Chondrocyte (in vitro differentiated cells): ENCODE measurements at regions not wholly inside any gene's neighbourhood (a gene's known extent, or its start where the extent isn't known, plus 50 kb on each side); places are given as distances from the start of the nearest gene placed in this dataset.

Source experiments
- DNase-seq: peaks from one replicate; pipeline ENCODE4 v3.0.0; 2021; ENCODE audit warnings: mixed read lengths, low spot score
- H3K27ac Mint-ChIP-seq: one replicate; pipeline ENCODE4 v1.8.0; 2021; ENCODE audit warnings: mild to moderate bottlenecking, moderate library complexity, mixed read lengths; ENCODE audit not compliant: unreplicated experiment
- H3K27me3 Mint-ChIP-seq: 2 replicates; pipeline ENCODE4 v1.8.0; 2021; ENCODE audit warnings: low read depth, mixed read lengths
- H3K36me3 Mint-ChIP-seq: 2 replicates; pipeline ENCODE4 v1.8.0; 2021; ENCODE audit warnings: low read depth, mixed read lengths
- H3K4me1 Mint-ChIP-seq: 2 replicates; pipeline ENCODE4 v1.8.0; 2021; ENCODE audit warnings: low read depth, mild to moderate bottlenecking, mixed read lengths
- H3K4me3 Mint-ChIP-seq: one replicate; pipeline ENCODE4 v1.8.0; 2021; ENCODE audit warnings: mild to moderate bottlenecking, moderate library complexity, mixed read lengths; ENCODE audit not compliant: unreplicated experiment
- H3K9me3 Mint-ChIP-seq: 2 replicates; pipeline ENCODE4 v1.8.0; 2021; ENCODE audit warnings: low read depth, mixed read lengths
- CTCF ChIP-seq: fragments of 200-600 bp; sonication (generic); IDR thresholded peaks from 2 replicates; pipeline ENCODE4 v1.5.0; 2021; ENCODE audit warnings: antibody characterized with exemption, mild to moderate bottlenecking, moderate library complexity

- Mint-ChIP-seq H3K36me3 (no peaks in the 10 kb centered on the region), H3K9me3 (no peaks in the 10 kb centered on the region), H3K27me3 (peaks cover 9% of the 10 kb centered on the region), H3K4me3 (no peak overlapping the region), H3K27ac (no peak overlapping the region), H3K4me1 (no peaks in the 10 kb centered on the region)
- DNase-seq: no peak
- no peak for TF ChIP-seq CTCF
These were observed 368.0 kb upstream of the TECRL start for GRCh38 chr4:64777286-64777685.

- Mint-ChIP-seq H3K27me3 (peaks cover 9% of the 10 kb centered on the region), H3K27ac (no peak overlapping the region), H3K9me3 (no peaks in the 10 kb centered on the region), H3K4me1 (no peaks in the 10 kb centered on the region), H3K36me3 (no peaks in the 10 kb centered on the region), H3K4me3 (no peak overlapping the region)
- no peak for DNase-seq
- TF ChIP-seq CTCF: no peak
These were observed 367.6 kb upstream of the TECRL start for GRCh38 chr4:64776820-64777219.

- H3K9me3 Mint-ChIP-seq: no peaks in the 10 kb centered on the region
- H3K4me3 Mint-ChIP-seq: no peak overlapping the region
- H3K27ac Mint-ChIP-seq: no peak overlapping the region
- no peak for DNase-seq
- no peaks in the 10 kb centered on the region for H3K36me3 Mint-ChIP-seq
- no peaks in the 10 kb centered on the region for H3K4me1 Mint-ChIP-seq
- H3K27me3 Mint-ChIP-seq: peaks cover 2% of the 10 kb centered on the region
- no peak for TF ChIP-seq CTCF
These were observed 365.4 kb upstream of the TECRL start for GRCh38 chr4:64774626-64775025.

DNA sequence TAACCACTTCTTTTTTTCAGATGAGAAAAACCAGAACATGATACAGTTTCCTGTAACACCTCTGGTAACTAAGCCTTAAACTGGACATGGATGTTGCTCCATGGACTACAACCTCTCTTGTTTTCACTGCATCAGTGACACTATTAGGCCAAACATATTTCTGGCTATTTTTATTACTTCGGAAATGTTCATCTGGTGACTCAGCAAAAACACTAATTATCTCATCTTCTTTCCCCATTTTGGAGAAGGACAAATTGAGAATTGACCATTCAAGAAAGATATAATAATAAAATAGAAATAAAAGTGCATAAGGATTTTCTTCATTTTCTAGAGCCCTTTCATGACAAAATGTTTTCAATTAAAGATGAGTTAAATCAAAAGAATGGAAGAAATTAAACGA, 361.9 kb upstream of the TECRL start:
- peaks cover 2% of the 10 kb centered on the region for H3K9me3 Mint-ChIP-seq
- H3K4me3 Mint-ChIP-seq: no peak overlapping the region
- H3K27ac Mint-ChIP-seq: no peak overlapping the region
- no peak for DNase-seq
- H3K27me3 Mint-ChIP-seq: peaks cover 3% of the 10 kb centered on the region
- no peaks in the 10 kb centered on the region for H3K36me3 Mint-ChIP-seq
- no peak for TF ChIP-seq CTCF
- H3K4me1 Mint-ChIP-seq: no peaks in the 10 kb centered on the region

DNA sequence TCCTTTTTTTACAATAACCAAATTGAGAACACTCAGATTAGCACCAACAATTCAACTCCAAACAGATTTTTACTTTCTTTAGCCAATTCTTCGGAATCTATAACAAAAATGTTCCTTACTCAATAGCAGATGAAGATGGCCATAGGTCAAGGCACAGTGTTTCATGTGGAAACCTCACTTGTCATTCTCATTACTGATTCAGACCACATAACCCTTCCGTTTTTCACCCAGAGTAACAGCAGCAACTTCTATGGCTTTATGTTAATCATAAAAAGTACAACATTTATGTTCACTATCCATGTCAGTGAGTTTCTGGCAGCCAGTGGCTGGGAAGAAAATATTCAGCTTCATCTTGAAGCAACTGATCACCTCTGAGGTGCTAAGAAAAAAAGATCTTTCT, 358.3 kb upstream of the TECRL start:
- Mint-ChIP-seq H3K9me3 (peaks cover 3% of the 10 kb centered on the region), H3K27ac (no peak overlapping the region), H3K27me3 (peaks cover 3% of the 10 kb centered on the region)

More for the DNA sequence above, 358.3 kb upstream of the TECRL start:
- no peak for DNase-seq
- Mint-ChIP-seq H3K36me3 (no peaks in the 10 kb centered on the region), H3K4me3 (no peak overlapping the region), H3K4me1 (no peaks in the 10 kb centered on the region)
- TF ChIP-seq CTCF: no peak
